ENCODE measurements at regions not wholly inside any gene's neighbourhood (a gene's known extent, or its start where the extent isn't known, plus 50 kb on each side); places are given as distances from the start of the nearest gene placed in this dataset.

- DNase-seq (no peak), ATAC-seq (no peak)
- no peaks in the 10 kb centered on the region for H3K4me1 Mint-ChIP-seq
- H3K27ac Mint-ChIP-seq, result peak overlapping the region in 1 of 2 donors; percentile 43
- H3K4me3 Mint-ChIP-seq, result no peak overlapping the region
- H3K27me3 Mint-ChIP-seq, result peaks cover 8% of the 10 kb centered on the region
- H3K9me3 Mint-ChIP-seq, result peaks cover 7 to 8% of the 10 kb centered on the region in 2 donors
These were observed 570.0 kb downstream of the TBC1D22A start for GRCh38 chr22:47332246-47332980.

GRCh38 chr22:47331750-47332149 lies 569.3 kb downstream of the TBC1D22A start:
- H3K4me1 Mint-ChIP-seq, result no peaks in the 10 kb centered on the region
- no peak overlapping the region for H3K4me3 Mint-ChIP-seq
- H3K27me3 Mint-ChIP-seq, result peaks cover 8% of the 10 kb centered on the region
- peak overlapping the region in 1 of 2 donors; percentile 43 for H3K27ac Mint-ChIP-seq
- ATAC-seq (no peak), DNase-seq (no peak)
- peaks cover 7 to 8% of the 10 kb centered on the region in 2 donors for H3K9me3 Mint-ChIP-seq

GRCh38 chr22:47329727-47330650 lies 567.5 kb downstream of the TBC1D22A start:
- peaks cover 8% of the 10 kb centered on the region for H3K27me3 Mint-ChIP-seq
- H3K4me3 Mint-ChIP-seq, result no peak overlapping the region
- no peak for DNase-seq
- H3K9me3 Mint-ChIP-seq, result no peaks in the 10 kb centered on the region
- H3K4me1 Mint-ChIP-seq, result no peaks in the 10 kb centered on the region
- H3K27ac Mint-ChIP-seq, result no peak overlapping the region
- ATAC-seq, result no peak

GRCh38 chr22:47328550-47329243 lies 566.2 kb downstream of the TBC1D22A start:
- Mint-ChIP-seq H3K27ac (no peak overlapping the region), H3K27me3 (peaks cover 8% of the 10 kb centered on the region), H3K4me3 (no peak overlapping the region), H3K4me1 (no peaks in the 10 kb centered on the region), H3K9me3 (no peaks in the 10 kb centered on the region)
- no peak for ATAC-seq
- no peak for DNase-seq

GRCh38 chr22:47327241-47327640 lies 564.8 kb downstream of the TBC1D22A start:
- peak overlapping the region in 1 of 2 donors; percentile 60 for H3K27ac Mint-ChIP-seq
- ATAC-seq (no peak), DNase-seq (no peak)
- H3K9me3 Mint-ChIP-seq, result no peaks in the 10 kb centered on the region
- no peak overlapping the region for H3K4me3 Mint-ChIP-seq
- peaks cover 8% of the 10 kb centered on the region for H3K27me3 Mint-ChIP-seq
- H3K4me1 Mint-ChIP-seq, result no peaks in the 10 kb centered on the region

- H3K27me3 Mint-ChIP-seq, result peaks cover 8% of the 10 kb centered on the region
- no peak for ATAC-seq
These were observed 562.8 kb downstream of the TBC1D22A start for GRCh38 chr22:47325249-47325648.

GRCh38 chr22:47324435-47324990 lies 562.1 kb downstream of the TBC1D22A start:
- no peak for DNase-seq
- Mint-ChIP-seq H3K27me3 (peaks cover under 1% of the 10 kb centered on the region), H3K9me3 (no peaks in the 10 kb centered on the region), H3K4me3 (no peak overlapping the region), H3K27ac (no peak overlapping the region), H3K4me1 (no peaks in the 10 kb centered on the region)
- no peak for ATAC-seq

More at GRCh38 chr22:47325249-47325648, 562.8 kb downstream of the TBC1D22A start:
- Mint-ChIP-seq H3K4me1 (no peaks in the 10 kb centered on the region), H3K9me3 (no peaks in the 10 kb centered on the region), H3K4me3 (no peak overlapping the region), H3K27ac (no peak overlapping the region)
- DNase-seq, result no peak

GRCh38 chr22:47323518-47323917 lies 561.1 kb downstream of the TBC1D22A start:
- H3K4me1 Mint-ChIP-seq, result no peaks in the 10 kb centered on the region
- DNase-seq, result no peak
- no peaks in the 10 kb centered on the region for H3K9me3 Mint-ChIP-seq
- no peak for ATAC-seq
- peaks cover 5% of the 10 kb centered on the region for H3K27me3 Mint-ChIP-seq
- H3K4me3 Mint-ChIP-seq, result no peak overlapping the region
- H3K27ac Mint-ChIP-seq, result no peak overlapping the region

- H3K4me3 Mint-ChIP-seq, result no peak overlapping the region
- ATAC-seq (no peak), DNase-seq (no peak)
- no peaks in the 10 kb centered on the region for H3K4me1 Mint-ChIP-seq
- H3K27ac Mint-ChIP-seq, result no peak overlapping the region
- no peaks in the 10 kb centered on the region for H3K9me3 Mint-ChIP-seq
- peaks cover 8% of the 10 kb centered on the region for H3K27me3 Mint-ChIP-seq
These were observed 560.4 kb downstream of the TBC1D22A start for GRCh38 chr22:47322854-47323253.

- no peaks in the 10 kb centered on the region for H3K9me3 Mint-ChIP-seq
- DNase-seq (no peak), ATAC-seq (no peak)
- H3K27me3 Mint-ChIP-seq, result peaks cover 8% of the 10 kb centered on the region
- no peak overlapping the region for H3K4me3 Mint-ChIP-seq
- no peak overlapping the region for H3K27ac Mint-ChIP-seq
- no peaks in the 10 kb centered on the region for H3K4me1 Mint-ChIP-seq
These were observed 558.1 kb downstream of the TBC1D22A start for GRCh38 chr22:47320560-47320959.

GRCh38 chr22:47318041-47318737 lies 555.7 kb downstream of the TBC1D22A start:
- no peak for DNase-seq
- H3K9me3 Mint-ChIP-seq, result peaks cover 0 to 5% of the 10 kb centered on the region in 2 donors
- no peak for ATAC-seq
- no peak overlapping the region for H3K4me3 Mint-ChIP-seq
- no peak overlapping the region for H3K27ac Mint-ChIP-seq
- peaks cover 8% of the 10 kb centered on the region for H3K27me3 Mint-ChIP-seq
- H3K4me1 Mint-ChIP-seq, result no peaks in the 10 kb centered on the region

- no peaks in the 10 kb centered on the region for H3K4me1 Mint-ChIP-seq
- ATAC-seq (no peak), DNase-seq (no peak)
- no peak overlapping the region for H3K27ac Mint-ChIP-seq
- peaks cover 0 to 5% of the 10 kb centered on the region in 2 donors for H3K9me3 Mint-ChIP-seq
- H3K4me3 Mint-ChIP-seq, result no peak overlapping the region
- H3K27me3 Mint-ChIP-seq, result peaks cover 15% of the 10 kb centered on the region
These were observed 553.5 kb downstream of the TBC1D22A start for GRCh38 chr22:47315862-47316419.

- no peak overlapping the region for H3K27ac Mint-ChIP-seq
- no peak overlapping the region for H3K4me3 Mint-ChIP-seq
- DNase-seq (no peak), ATAC-seq (no peak)
- no peaks in the 10 kb centered on the region for H3K4me1 Mint-ChIP-seq
- H3K27me3 Mint-ChIP-seq, result peaks cover 6% of the 10 kb centered on the region
- peaks cover 5 to 13% of the 10 kb centered on the region in 2 donors for H3K9me3 Mint-ChIP-seq
These were observed 548.2 kb downstream of the TBC1D22A start for GRCh38 chr22:47310601-47311000.

- Mint-ChIP-seq H3K9me3 (peaks cover 3 to 13% of the 10 kb centered on the region in 2 donors), H3K4me1 (no peaks in the 10 kb centered on the region), H3K4me3 (no peak overlapping the region), H3K27me3 (peaks cover 6% of the 10 kb centered on the region), H3K27ac (no peak overlapping the region)
- no peak for DNase-seq
- no peak for ATAC-seq
These were observed 547.5 kb downstream of the TBC1D22A start for GRCh38 chr22:47309946-47310345.

All from stimulated activated naive CD8-positive, alpha-beta T cell treated with anti-CD3 and anti-CD28 coated beads, Interleukin-15, amount 100 ng/mL, for 72 hours (primary cell).